Tibial nerve (tissue), 4 donors: ENCODE measurements at regions not wholly inside any gene's neighbourhood (a gene's known extent, or its start where the extent isn't known, plus 50 kb on each side); places are given as distances from the start of the nearest gene placed in this dataset.

Experiments used
- CTCF ChIP-seq, 5 experiments: fragments of 200-600 bp in 3 of 5; fragments of 450-650 bp in 2 of 5; sonication (generic) in 3 of 5; IDR thresholded peaks; one replicate each; pipeline ENCODE4 v1.5.1; 2016 to 2019; ENCODE audit warnings: antibody characterized with exemption in 5 of 5, mild to moderate bottlenecking in 3 of 5, moderate library complexity in 2 of 5
- EP300 ChIP-seq, 2 donors: sonication (generic); formaldehyde crosslinking; IDR thresholded peaks; one replicate each; pipeline ENCODE4 v1.6.1; 2017; ENCODE audit warnings: antibody characterized with exemption in 2 of 2, mild to moderate bottlenecking in 1 of 2
- POLR2A ChIP-seq, 2 donors: fragments of 450-650 bp; IDR thresholded peaks; one replicate each; pipeline ENCODE4 v1.6.1; 2017; ENCODE audit warnings: antibody characterized with exemption in 2 of 2, mild to moderate bottlenecking in 2 of 2, moderate library complexity in 2 of 2

- TF ChIP-seq POLR2A (IDR thresholded peaks at IDR 0.05) (no peak), CTCF (IDR thresholded peaks at IDR 0.05) (no peak), EP300 (IDR thresholded peaks at IDR 0.05) (no peak)
Observed at GRCh38 chr1:164186881-164187280, 372.1 kb upstream of the PBX1 start.
